ENCODE measurements at regions not wholly inside any gene's neighbourhood (a gene's known extent, or its start where the extent isn't known, plus 50 kb on each side); places are given as distances from the start of the nearest gene placed in this dataset.
"Not testable (repeated sequence)": the region's sequence is repeated elsewhere in the genome, so short reads cannot be mapped to it uniquely, and the experiment has no call there.

- not testable (repeated sequence) for TF ChIP-seq CTCF (optimal IDR thresholded peaks at IDR 0.05 in 1 of 3, IDR thresholded peaks at IDR 0.05 in 1 of 3, conservative IDR thresholded peaks at IDR 0.05 in 1 of 3; ENCODE audit: extremely low read depth in 1 of 3, insufficient read depth in 2 of 3, low read length in 3 of 3); EZH2 (IDR thresholded peaks at IDR 0.05; ENCODE audit: low read length)
These were observed 408.2 kb upstream of the FAT1 start for GRCh38 chr4:187131826-187132225.
